Central memory CD8-positive, alpha-beta T cell (primary cell): ENCODE measurements at regions not wholly inside any gene's neighbourhood (a gene's known extent, or its start where the extent isn't known, plus 50 kb on each side); places are given as distances from the start of the nearest gene placed in this dataset.
"Not testable (repeated sequence)": the region's sequence is repeated elsewhere in the genome, so short reads cannot be mapped to it uniquely, and the experiment has no call there.

Experiments
- ATAC-seq: fragments of 150-1000 bp; cut with Tn5 transposase; replicated peaks from 2 replicates; pipeline ENCODE4 v1.10.0; 2022; ENCODE audit warnings: mild to moderate bottlenecking, moderate FRiP score, moderate number of reproducible peaks; ENCODE audit not compliant: poor library complexity, severe bottlenecking; ENCODE audit errors: extremely low read depth
- DNase-seq, 2 donors: peaks; one replicate each; pipeline ENCODE4 v3.0.0; 2021; ENCODE audit warnings: low spot score in 2 of 2
- H3K27ac Mint-ChIP-seq: one replicate; pipeline ENCODE4 v1.8.0; 2022; ENCODE audit warnings: low read depth, mild to moderate bottlenecking, moderate library complexity, mixed read lengths
- H3K27me3 Mint-ChIP-seq: one replicate; pipeline ENCODE4 v1.8.0; 2022; ENCODE audit warnings: mixed read lengths
- H3K36me3 Mint-ChIP-seq: one replicate; pipeline ENCODE4 v1.8.0; 2022; ENCODE audit warnings: mild to moderate bottlenecking, moderate library complexity, mixed read lengths; ENCODE audit not compliant: insufficient read depth
- H3K4me1 Mint-ChIP-seq: one replicate; pipeline ENCODE4 v1.8.0; 2022; ENCODE audit warnings: mixed read lengths
- H3K4me3 Mint-ChIP-seq: one replicate; pipeline ENCODE4 v1.8.0; 2022; ENCODE audit warnings: mild to moderate bottlenecking, moderate library complexity, mixed read lengths
- H3K9me3 Mint-ChIP-seq: one replicate; pipeline ENCODE4 v1.8.0; 2022; ENCODE audit warnings: mixed read lengths

DNA sequence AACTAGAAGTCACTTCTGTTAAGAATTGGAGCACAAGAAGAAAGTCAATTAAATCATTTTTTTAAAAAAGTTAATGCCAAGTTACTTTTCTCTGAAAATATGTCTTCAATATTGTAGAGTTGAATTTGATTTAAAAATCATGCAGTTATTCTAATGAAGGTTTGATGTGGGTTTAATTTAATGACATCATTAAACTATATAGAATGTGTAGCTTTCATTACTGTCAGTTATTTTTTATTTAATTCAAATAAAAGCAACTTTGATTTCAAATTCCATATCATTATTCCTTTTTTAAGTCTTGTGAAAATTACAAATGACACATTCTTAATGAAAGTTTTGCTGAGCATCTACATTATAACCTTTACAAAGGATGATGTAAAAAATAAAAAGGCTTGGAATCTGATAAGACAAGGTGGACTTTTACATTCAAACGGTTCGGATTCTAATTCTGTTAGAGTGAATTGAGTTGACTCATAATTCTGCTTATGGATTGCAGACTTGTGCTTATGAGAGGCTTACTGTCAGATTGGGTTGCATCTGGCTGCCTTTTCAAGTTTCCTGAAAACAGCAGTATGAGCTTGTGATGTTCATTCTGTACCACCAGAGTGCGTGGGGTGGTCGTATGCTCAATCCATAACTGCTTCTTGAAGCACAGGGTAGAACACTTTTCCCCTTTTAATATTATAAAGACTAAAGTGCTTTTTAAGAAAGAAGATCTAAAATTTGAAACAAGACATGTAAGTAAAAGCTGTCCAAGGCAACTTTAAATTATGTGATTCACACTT lies 253.0 kb upstream of the ARRDC3 start:
- no peak for ATAC-seq
- no peak for DNase-seq
- no peaks in the 10 kb centered on the region for H3K9me3 Mint-ChIP-seq
- H3K27me3 Mint-ChIP-seq: no peaks in the 10 kb centered on the region
- no peak overlapping the region for H3K27ac Mint-ChIP-seq
- no peak overlapping the region for H3K4me3 Mint-ChIP-seq
- H3K4me1 Mint-ChIP-seq: no peaks in the 10 kb centered on the region
- H3K36me3 Mint-ChIP-seq: no peaks in the 10 kb centered on the region

DNA sequence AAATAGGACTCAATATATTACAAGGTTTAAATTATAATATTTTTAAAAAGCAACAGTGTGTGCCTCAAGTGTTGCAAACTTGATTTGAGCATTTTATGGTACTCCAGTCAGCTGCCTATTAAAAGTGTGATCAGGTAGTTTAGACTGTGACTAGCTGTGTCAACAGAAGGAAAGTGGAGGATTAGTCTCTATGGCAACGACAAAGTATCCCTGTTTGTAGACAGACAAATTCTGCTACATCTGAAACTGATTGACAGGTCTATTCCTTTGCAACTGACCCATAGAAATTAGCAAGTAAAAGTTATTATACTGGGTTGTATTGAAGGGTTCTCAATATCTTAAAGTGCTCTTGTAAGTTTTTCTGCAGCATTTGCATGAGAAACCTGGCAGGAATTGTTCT lies 249.8 kb upstream of the ARRDC3 start:
- H3K27me3 Mint-ChIP-seq: no peaks in the 10 kb centered on the region
- no peak overlapping the region for H3K27ac Mint-ChIP-seq
- no peak for ATAC-seq
- H3K4me3 Mint-ChIP-seq: no peak overlapping the region
- no peaks in the 10 kb centered on the region for H3K36me3 Mint-ChIP-seq
- no peak for DNase-seq
- no peaks in the 10 kb centered on the region for H3K9me3 Mint-ChIP-seq
- H3K4me1 Mint-ChIP-seq: no peaks in the 10 kb centered on the region

DNA sequence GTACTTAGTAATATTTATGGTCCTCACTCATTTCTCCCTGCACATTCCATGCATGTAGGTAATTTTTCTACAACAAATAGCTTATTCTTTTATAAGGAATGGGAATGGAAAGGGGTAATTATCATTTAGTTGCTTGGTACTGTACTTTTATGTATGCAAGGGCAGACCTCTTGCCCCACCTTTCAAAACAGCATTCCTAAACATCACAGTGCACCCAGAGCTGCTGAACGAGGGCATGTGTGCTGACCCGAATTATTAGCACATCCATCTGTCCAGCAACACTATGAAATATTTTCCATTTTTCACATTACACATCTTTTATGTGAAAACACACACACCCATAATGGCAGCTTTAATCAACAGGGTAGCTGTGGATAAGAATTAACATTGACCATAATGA lies 228.6 kb upstream of the ARRDC3 start:
- no peaks in the 10 kb centered on the region for H3K9me3 Mint-ChIP-seq
- H3K4me3 Mint-ChIP-seq: no peak overlapping the region
- H3K4me1 Mint-ChIP-seq: no peaks in the 10 kb centered on the region
- H3K27ac Mint-ChIP-seq: no peak overlapping the region
- H3K36me3 Mint-ChIP-seq: no peaks in the 10 kb centered on the region
- ATAC-seq (no peak), DNase-seq (no peak)
- H3K27me3 Mint-ChIP-seq: no peaks in the 10 kb centered on the region

DNA sequence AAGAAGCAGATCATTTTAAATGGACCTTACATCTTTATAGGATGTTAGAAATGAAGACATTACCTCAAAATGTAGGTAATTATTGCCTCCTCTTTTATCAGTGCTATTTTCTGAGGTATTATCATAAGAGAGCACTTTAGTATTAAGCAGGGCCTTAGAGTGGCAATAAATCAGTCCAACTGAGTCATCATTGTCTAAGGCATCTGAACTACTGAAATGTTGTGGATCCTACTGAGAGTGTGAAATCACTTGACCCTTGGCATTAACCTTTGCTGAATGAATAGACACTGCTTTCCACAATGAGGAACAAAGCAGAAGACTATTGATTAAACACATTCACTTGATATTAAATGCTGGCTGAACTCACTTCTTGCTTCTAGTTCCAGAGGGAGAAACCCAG lies 224.6 kb upstream of the ARRDC3 start:
- Mint-ChIP-seq H3K27ac (no peak overlapping the region), H3K9me3 (no peaks in the 10 kb centered on the region), H3K36me3 (no peaks in the 10 kb centered on the region), H3K4me3 (no peak overlapping the region), H3K4me1 (no peaks in the 10 kb centered on the region), H3K27me3 (no peaks in the 10 kb centered on the region)
- DNase-seq (no peak), ATAC-seq (no peak)

DNA sequence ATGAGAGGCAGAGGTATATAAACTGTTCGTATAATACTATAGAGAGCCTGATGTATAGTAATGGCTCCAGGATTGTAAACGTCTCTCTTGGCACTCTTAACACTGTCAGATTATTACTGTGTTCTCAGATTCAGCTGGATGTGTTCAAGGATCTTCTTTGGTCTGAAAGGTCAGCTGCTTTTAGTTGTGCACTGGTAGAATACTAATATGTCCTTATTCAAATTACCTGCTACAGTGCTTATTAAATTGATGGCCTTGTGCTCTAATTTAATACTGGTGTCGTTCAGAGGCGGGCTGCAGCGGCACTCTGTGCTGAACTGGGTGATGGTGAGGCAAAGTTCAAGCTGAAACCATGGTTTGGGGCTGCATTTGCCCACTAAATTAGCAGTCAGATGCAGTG lies 216.7 kb upstream of the ARRDC3 start:
- Mint-ChIP-seq H3K27ac (no peak overlapping the region), H3K27me3 (no peaks in the 10 kb centered on the region), H3K4me3 (no peak overlapping the region), H3K9me3 (no peaks in the 10 kb centered on the region), H3K4me1 (no peaks in the 10 kb centered on the region), H3K36me3 (no peaks in the 10 kb centered on the region)
- DNase-seq: no peak
- ATAC-seq: no peak

DNA sequence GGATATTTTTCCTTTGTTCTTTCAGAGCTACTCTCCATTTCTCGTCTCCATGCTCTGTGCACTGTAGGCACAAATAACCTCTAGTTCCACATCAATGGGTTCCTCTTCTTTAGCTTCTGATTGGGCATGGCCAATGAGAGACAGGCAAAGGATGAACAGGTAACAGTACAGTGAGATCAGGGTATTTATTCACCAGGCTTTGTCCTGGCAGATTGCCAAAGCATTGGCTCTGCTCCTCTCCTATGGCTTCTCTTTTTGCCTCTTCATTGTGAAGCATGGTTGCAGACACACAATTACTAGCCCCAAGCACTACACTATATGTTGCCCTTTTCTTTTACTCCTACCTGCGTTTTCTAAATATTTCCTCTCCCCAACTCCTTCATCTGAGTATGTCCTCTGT lies 215.1 kb upstream of the ARRDC3 start:
- Mint-ChIP-seq H3K9me3 (no peaks in the 10 kb centered on the region), H3K4me1 (no peaks in the 10 kb centered on the region), H3K27ac (no peak overlapping the region), H3K36me3 (no peaks in the 10 kb centered on the region), H3K4me3 (no peak overlapping the region), H3K27me3 (no peaks in the 10 kb centered on the region)
- no peak for ATAC-seq
- DNase-seq: no peak

DNA sequence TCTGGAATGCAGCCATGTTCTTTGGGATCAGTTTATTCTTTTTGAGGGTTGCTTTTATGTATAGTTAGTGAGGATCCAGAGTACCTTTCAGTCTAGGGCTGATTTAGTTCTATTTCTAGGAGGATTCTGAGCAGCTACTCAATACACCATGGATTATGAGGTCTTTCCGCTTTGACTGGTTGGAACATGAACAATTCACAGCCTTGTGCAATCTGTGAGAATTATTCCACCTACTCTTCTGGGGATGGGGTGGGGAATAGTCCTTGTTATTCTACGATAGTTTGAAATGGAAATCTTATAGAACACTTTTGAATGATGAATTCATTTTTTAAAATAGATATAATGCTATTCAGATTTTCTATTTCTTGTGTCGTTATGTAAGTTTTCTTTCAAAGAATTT lies 212.3 kb upstream of the ARRDC3 start:
- Mint-ChIP-seq H3K4me3 (no peak overlapping the region), H3K9me3 (no peaks in the 10 kb centered on the region), H3K27ac (no peak overlapping the region), H3K27me3 (no peaks in the 10 kb centered on the region), H3K4me1 (no peaks in the 10 kb centered on the region), H3K36me3 (no peaks in the 10 kb centered on the region)
- no peak for DNase-seq
- no peak for ATAC-seq

DNA sequence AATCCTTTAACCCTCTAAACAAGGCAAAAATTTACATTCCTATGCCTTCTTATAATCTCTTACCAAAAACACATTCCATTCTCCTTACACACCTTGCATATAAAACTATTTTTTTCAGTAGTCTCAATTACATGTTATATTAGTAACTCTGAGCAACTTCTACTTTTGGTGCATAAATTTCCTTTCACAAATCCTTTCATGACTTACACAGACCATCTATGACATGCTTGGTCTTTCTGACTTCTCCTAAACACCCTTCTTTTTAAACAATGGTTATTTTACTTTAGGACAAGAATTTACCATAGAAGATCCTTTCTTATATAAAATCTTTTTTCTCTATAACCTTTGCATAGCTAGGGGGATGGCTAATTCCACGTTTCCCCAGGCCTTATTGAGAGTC lies 208.0 kb upstream of the ARRDC3 start:
- Mint-ChIP-seq H3K27ac (no peak overlapping the region), H3K36me3 (no peaks in the 10 kb centered on the region), H3K27me3 (no peaks in the 10 kb centered on the region), H3K4me1 (no peaks in the 10 kb centered on the region), H3K4me3 (no peak overlapping the region), H3K9me3 (no peaks in the 10 kb centered on the region)
- DNase-seq: no peak
- no peak for ATAC-seq

DNA sequence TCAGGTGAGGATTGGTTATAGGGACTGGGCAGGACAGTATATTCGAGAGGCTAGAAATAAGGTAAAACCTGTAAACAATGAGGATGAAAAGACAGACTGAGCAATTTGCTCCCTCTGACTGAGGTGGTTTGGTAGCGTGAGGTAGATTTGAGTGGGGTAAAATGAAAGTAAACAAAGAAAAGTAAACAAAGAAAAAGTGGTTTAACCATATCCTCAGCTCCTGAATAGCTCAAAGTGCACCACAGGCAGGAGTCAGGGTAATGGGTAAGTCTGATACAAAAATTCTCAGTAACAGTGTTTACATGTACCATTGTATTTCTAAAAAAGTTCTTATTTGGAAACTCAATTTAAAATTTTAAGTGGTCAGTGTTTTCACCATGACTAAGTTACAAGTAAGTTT lies 203.1 kb upstream of the ARRDC3 start:
- Mint-ChIP-seq H3K9me3 (no peaks in the 10 kb centered on the region), H3K36me3 (no peaks in the 10 kb centered on the region), H3K27me3 (no peaks in the 10 kb centered on the region), H3K4me3 (no peak overlapping the region), H3K27ac (no peak overlapping the region), H3K4me1 (no peaks in the 10 kb centered on the region)
- DNase-seq (no peak), ATAC-seq (no peak)

DNA sequence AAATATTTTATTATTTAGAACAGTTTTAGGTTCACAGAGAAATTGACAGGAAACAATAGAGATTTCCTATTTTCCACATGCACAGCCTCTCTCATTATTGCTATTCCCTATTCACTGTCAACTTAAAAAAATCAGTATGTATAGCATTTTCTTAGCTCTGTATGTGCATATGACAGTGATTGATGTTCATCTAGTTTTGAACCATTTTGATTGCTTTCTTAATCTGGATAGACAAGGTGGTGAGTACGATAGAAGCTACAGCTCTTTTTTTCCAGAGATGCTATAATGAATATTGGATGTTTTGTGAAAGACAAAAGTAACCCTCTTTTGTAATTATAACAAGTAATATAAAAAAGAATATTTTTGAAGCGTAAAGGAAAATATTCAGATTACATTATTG lies 201.2 kb upstream of the ARRDC3 start:
- Mint-ChIP-seq H3K27ac (no peak overlapping the region), H3K36me3 (no peaks in the 10 kb centered on the region), H3K9me3 (no peaks in the 10 kb centered on the region), H3K4me1 (no peaks in the 10 kb centered on the region), H3K4me3 (no peak overlapping the region), H3K27me3 (no peaks in the 10 kb centered on the region)
- no peak for ATAC-seq
- no peak for DNase-seq

DNA sequence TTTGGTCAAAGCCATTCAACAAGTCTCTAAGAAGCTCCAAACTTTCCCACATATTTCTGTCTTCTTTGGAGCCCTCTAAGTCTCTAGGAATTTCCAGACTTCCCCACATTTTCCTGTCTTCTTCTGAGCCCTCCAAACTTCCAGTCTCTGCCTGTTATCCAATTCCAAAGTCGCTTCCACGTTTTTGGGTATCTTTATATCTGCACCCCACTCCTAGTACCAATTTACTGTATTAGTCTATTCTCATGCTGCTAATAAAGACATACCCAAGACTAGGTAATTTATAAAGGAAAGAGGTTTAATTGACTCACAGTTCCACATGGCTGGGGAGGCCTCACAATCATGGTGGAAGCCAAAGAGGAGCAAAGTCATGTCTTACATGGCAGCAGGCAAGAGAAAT lies 182.9 kb upstream of the ARRDC3 start:
- not testable (repeated sequence) for ATAC-seq, H3K27me3 Mint-ChIP-seq, H3K36me3 Mint-ChIP-seq, H3K4me3 Mint-ChIP-seq, H3K27ac Mint-ChIP-seq, DNase-seq, H3K4me1 Mint-ChIP-seq
- peaks cover 24% of the 10 kb centered on the region for H3K9me3 Mint-ChIP-seq

DNA sequence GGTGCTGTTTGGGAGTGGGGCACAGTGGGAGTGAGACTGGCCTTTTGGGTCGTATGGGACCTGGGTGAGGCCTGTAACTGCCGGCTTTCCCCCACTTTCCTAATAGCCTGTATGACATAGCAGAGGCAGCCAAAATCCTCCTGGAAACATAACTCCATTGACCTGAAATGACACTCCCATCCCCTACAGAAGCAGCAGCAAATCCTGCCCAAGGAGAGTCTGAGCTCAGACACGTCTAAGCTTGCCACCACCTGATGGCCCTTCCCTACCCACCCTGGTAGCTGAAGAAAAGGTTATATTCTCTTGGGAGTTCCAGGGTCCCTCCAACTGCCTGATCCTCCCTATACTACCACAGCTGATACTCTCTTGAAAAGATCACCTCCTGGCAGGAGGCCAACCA lies 179.8 kb upstream of the ARRDC3 start:
- ATAC-seq (no peak), DNase-seq (no peak)
- H3K4me1 Mint-ChIP-seq: no peaks in the 10 kb centered on the region
- H3K9me3 Mint-ChIP-seq: peaks cover 28% of the 10 kb centered on the region
- no peaks in the 10 kb centered on the region for H3K36me3 Mint-ChIP-seq
- H3K27ac Mint-ChIP-seq: no peak overlapping the region
- no peaks in the 10 kb centered on the region for H3K27me3 Mint-ChIP-seq
- H3K4me3 Mint-ChIP-seq: no peak overlapping the region

DNA sequence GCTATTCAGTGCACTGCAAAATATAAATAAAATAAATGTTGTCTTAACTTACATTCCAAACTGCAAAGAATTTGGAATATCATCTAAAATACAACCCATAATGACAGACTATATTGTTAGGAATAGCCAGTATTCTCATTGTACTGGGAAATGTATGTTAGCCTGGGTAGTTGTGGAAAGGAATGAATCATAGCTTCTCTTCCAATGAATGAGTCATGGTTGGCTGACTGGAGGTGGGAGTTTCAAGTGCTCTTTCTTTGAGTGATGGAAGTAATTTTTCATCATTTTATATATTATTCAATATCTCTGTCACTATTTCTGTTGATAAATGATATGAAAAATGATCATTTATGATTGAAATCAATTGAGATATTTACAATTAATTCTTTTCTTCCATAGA lies 158.6 kb upstream of the ARRDC3 start:
- ATAC-seq (no peak), DNase-seq (no peak)
- no peaks in the 10 kb centered on the region for H3K4me1 Mint-ChIP-seq
- H3K4me3 Mint-ChIP-seq: no peak overlapping the region
- no peaks in the 10 kb centered on the region for H3K27me3 Mint-ChIP-seq
- no peak overlapping the region for H3K27ac Mint-ChIP-seq
- H3K36me3 Mint-ChIP-seq: no peaks in the 10 kb centered on the region
- no peaks in the 10 kb centered on the region for H3K9me3 Mint-ChIP-seq

DNA sequence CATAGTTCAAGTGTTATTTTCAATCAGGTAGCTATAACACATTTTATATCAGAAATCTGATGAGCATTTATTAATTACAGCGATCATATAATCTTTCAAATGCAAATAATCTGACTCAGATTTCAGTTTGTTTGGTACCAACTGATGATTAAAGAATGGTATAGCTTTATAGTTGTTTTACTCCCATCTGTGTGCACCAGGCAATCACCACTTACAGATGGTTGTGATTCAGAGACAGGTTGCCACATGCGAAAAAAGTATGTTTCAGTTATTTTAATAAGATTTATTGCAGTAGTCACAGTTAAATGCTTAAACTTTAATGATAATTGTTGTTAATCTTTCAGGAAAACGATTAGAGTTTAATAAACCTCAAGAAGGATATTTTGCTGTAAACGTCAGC lies 155.1 kb upstream of the ARRDC3 start:
- no peaks in the 10 kb centered on the region for H3K36me3 Mint-ChIP-seq
- no peak for ATAC-seq
- no peak overlapping the region for H3K4me3 Mint-ChIP-seq
- no peaks in the 10 kb centered on the region for H3K27me3 Mint-ChIP-seq
- H3K4me1 Mint-ChIP-seq: no peaks in the 10 kb centered on the region
- H3K9me3 Mint-ChIP-seq: no peaks in the 10 kb centered on the region
- no peak overlapping the region for H3K27ac Mint-ChIP-seq
- DNase-seq: no peak
